ENCODE measurements at regions not wholly inside any gene's neighbourhood (a gene's known extent, or its start where the extent isn't known, plus 50 kb on each side); places are given as distances from the start of the nearest gene placed in this dataset.

- Histone ChIP-seq H3K27ac (no peak overlapping the region), H3K36me3 (no peaks in the 10 kb centered on the region), H3K4me3 (no peak overlapping the region), H3K27me3 (no peaks in the 10 kb centered on the region), H3K4me1 (no peaks in the 10 kb centered on the region), H3K9me3 (no peaks in the 10 kb centered on the region)
- no peak for ATAC-seq
- TF ChIP-seq CTCF (IDR thresholded peaks at IDR 0.05): no peak
- intact Hi-C loops (cut with DNase I): no loop called here
- no peak for DNase-seq
- WGBS, 2 donors: 89 to 96% methylated on average over 3 of the region's 3 CpGs
Observed at GRCh38 chr1:81597720-81598426, 202.9 kb upstream of the ADGRL2 start.

- Histone ChIP-seq H3K9me3 (no peaks in the 10 kb centered on the region), H3K36me3 (no peaks in the 10 kb centered on the region), H3K27ac (no peak overlapping the region), H3K4me1 (no peaks in the 10 kb centered on the region), H3K27me3 (no peaks in the 10 kb centered on the region), H3K4me3 (no peak overlapping the region)
- ATAC-seq: no peak
- WGBS, 2 donors: 94 to 95% methylated on average over 14 of the region's 14 CpGs
- no peak for DNase-seq
- intact Hi-C loops (cut with DNase I): no loop called here
- no peak for TF ChIP-seq CTCF (IDR thresholded peaks at IDR 0.05)
Observed at GRCh38 chr1:81596341-81596740, 204.4 kb upstream of the ADGRL2 start.

- no peak for ATAC-seq
- no peak for DNase-seq
- H3K4me1 ChIP-seq: no peaks in the 10 kb centered on the region
- no peaks in the 10 kb centered on the region for H3K27me3 ChIP-seq
- WGBS, 2 donors: 60 to 62% methylated on average over 1 of the region's 1 CpG
- H3K4me3 ChIP-seq: no peak overlapping the region
- intact Hi-C loops (cut with DNase I): no loop called here
- H3K9me3 ChIP-seq: no peaks in the 10 kb centered on the region
- TF ChIP-seq CTCF (IDR thresholded peaks at IDR 0.05): no peak
- H3K27ac ChIP-seq: no peak overlapping the region
- no peaks in the 10 kb centered on the region for H3K36me3 ChIP-seq
Observed at GRCh38 chr1:81594206-81594605, 206.5 kb upstream of the ADGRL2 start.

GRCh38 chr1:81592233-81592632 lies 208.5 kb upstream of the ADGRL2 start:
- H3K36me3 ChIP-seq: no peaks in the 10 kb centered on the region
- H3K4me3 ChIP-seq: no peak overlapping the region
- 79 to 84% methylated on average over 2 of the region's 2 CpGs for WGBS, 2 donors
- TF ChIP-seq CTCF (IDR thresholded peaks at IDR 0.05): no peak
- no peak overlapping the region for H3K27ac ChIP-seq
- H3K27me3 ChIP-seq: no peaks in the 10 kb centered on the region
- intact Hi-C loops (cut with DNase I): no loop called here
- H3K9me3 ChIP-seq: no peaks in the 10 kb centered on the region
- no peaks in the 10 kb centered on the region for H3K4me1 ChIP-seq
- no peak for ATAC-seq
- DNase-seq: no peak
